Thoracic aorta (tissue), 2 donors: ENCODE measurements at regions not wholly inside any gene's neighbourhood (a gene's known extent, or its start where the extent isn't known, plus 50 kb on each side); places are given as distances from the start of the nearest gene placed in this dataset.

Source experiments
- ATAC-seq: fragments of 150-250 bp; one replicate; pipeline ENCODE4 v1.8.0; 2017; ENCODE audit warnings: low read depth; ENCODE audit not compliant: insufficient number of reproducible peaks, low FRiP score
- DNase-seq: peaks from one replicate; pipeline ENCODE4 v3.0.0-alpha.2; 2020; ENCODE audit warnings: low spot score
- H3K27ac ChIP-seq, 2 donors: fragments of 200-600 bp; sonication (generic); 1 replicate in 1 of 2; 2 replicates in 1 of 2; pipeline ENCODE4 v1.5.1; 2016; ENCODE audit warnings: mild to moderate bottlenecking in 2 of 2, moderate library complexity in 2 of 2
- H3K27me3 ChIP-seq: fragments of 200-600 bp; sonication (generic); replicated peaks from 2 replicates; pipeline ENCODE4 v1.6.0; 2016; ENCODE audit warnings: mild to moderate bottlenecking; ENCODE audit not compliant: insufficient read depth
- H3K36me3 ChIP-seq: fragments of 200-600 bp; sonication (generic); one replicate; pipeline ENCODE4 v1.5.1; 2016
- H3K4me1 ChIP-seq, 2 donors: fragments of 200-600 bp; sonication (generic); 1 replicate in 1 of 2; 2 replicates in 1 of 2; pipeline versions ENCODE4 v1.5.1 to v1.6.0; 2016; ENCODE audit warnings: low read depth in 2 of 2, mild to moderate bottlenecking in 1 of 2; ENCODE audit not compliant: control insufficient read depth in 1 of 2
- H3K4me3 ChIP-seq: fragments of 200-600 bp; sonication (generic); 2 replicates; pipeline ENCODE4 v1.5.1; 2016; ENCODE audit warnings: mild to moderate bottlenecking
- H3K9me3 ChIP-seq: fragments of 200-600 bp; sonication (generic); 2 replicates; pipeline ENCODE4 v1.5.1; 2016
- CTCF ChIP-seq: fragments of 200-600 bp; sonication (generic); IDR thresholded peaks from one replicate; pipeline ENCODE4 v1.5.1; 2019; ENCODE audit warnings: antibody characterized with exemption

- no peaks in the 10 kb centered on the region for H3K36me3 ChIP-seq
- no peak for DNase-seq
- TF ChIP-seq CTCF = no peak
- no peak for ATAC-seq
- no peaks in the 10 kb centered on the region for H3K9me3 ChIP-seq
- peaks cover 10 to 25% of the 10 kb centered on the region in 2 donors for H3K4me1 ChIP-seq
- H3K4me3 ChIP-seq = no peak overlapping the region
- no peaks in the 10 kb centered on the region for H3K27me3 ChIP-seq
- no peak overlapping the region for H3K27ac ChIP-seq
These were observed 164.5 kb upstream of the GLI2 start for GRCh38 chr2:120571015-120571728.

- H3K4me1 ChIP-seq = peaks cover 2 to 26% of the 10 kb centered on the region in 2 donors
- ATAC-seq = no peak
- H3K36me3 ChIP-seq = no peaks in the 10 kb centered on the region
- H3K4me3 ChIP-seq = no peak overlapping the region
- no peak for DNase-seq
- H3K27me3 ChIP-seq = no peaks in the 10 kb centered on the region
- no peaks in the 10 kb centered on the region for H3K9me3 ChIP-seq
- no peak overlapping the region for H3K27ac ChIP-seq
- TF ChIP-seq CTCF = no peak
These were observed 163.4 kb upstream of the GLI2 start for GRCh38 chr2:120572226-120572625.

- no peak for TF ChIP-seq CTCF
- Histone ChIP-seq H3K36me3 (no peaks in the 10 kb centered on the region), H3K4me1 (peaks cover 0 to 9% of the 10 kb centered on the region in 2 donors), H3K4me3 (no peak overlapping the region), H3K9me3 (no peaks in the 10 kb centered on the region), H3K27ac (no peak overlapping the region), H3K27me3 (no peaks in the 10 kb centered on the region)
- DNase-seq (no peak), ATAC-seq (no peak)
These were observed 161.0 kb upstream of the GLI2 start for GRCh38 chr2:120574620-120575019.

GRCh38 chr2:120575966-120576365 is 159.7 kb upstream of the GLI2 start:
- H3K4me1 ChIP-seq = peaks cover 0 to 9% of the 10 kb centered on the region in 2 donors
- H3K27ac ChIP-seq = no peak overlapping the region
- no peak for TF ChIP-seq CTCF
- H3K9me3 ChIP-seq = no peaks in the 10 kb centered on the region
- no peaks in the 10 kb centered on the region for H3K27me3 ChIP-seq
- ATAC-seq = no peak
- H3K36me3 ChIP-seq = no peaks in the 10 kb centered on the region
- no peak overlapping the region for H3K4me3 ChIP-seq
- DNase-seq = no peak

GRCh38 chr2:120576509-120577474 is 158.9 kb upstream of the GLI2 start:
- no peak overlapping the region for H3K27ac ChIP-seq
- no peaks in the 10 kb centered on the region for H3K9me3 ChIP-seq
- peak overlapping the region; percentile 62 for H3K4me3 ChIP-seq
- H3K4me1 ChIP-seq = peaks cover 0 to 9% of the 10 kb centered on the region in 2 donors
- DNase-seq = no peak
- H3K36me3 ChIP-seq = no peaks in the 10 kb centered on the region
- TF ChIP-seq CTCF = no peak
- no peaks in the 10 kb centered on the region for H3K27me3 ChIP-seq
- ATAC-seq = no peak
